H9 (cell line): ENCODE measurements at regions not wholly inside any gene's neighbourhood (a gene's known extent, or its start where the extent isn't known, plus 50 kb on each side); places are given as distances from the start of the nearest gene placed in this dataset.
"Not testable (repeated sequence)": the region's sequence is repeated elsewhere in the genome, so short reads cannot be mapped to it uniquely, and the experiment has no call there.

ENCODE experiments used
- DNase-seq: peaks from one replicate; pipeline ENCODE4 v3.0.0-alpha.2; 2017
- H2AFZ ChIP-seq: one replicate; pipeline ENCODE4 v1.6.1; 2013; ENCODE audit warnings: mild to moderate bottlenecking, low read length, control low read depth, moderate library complexity
- H2AK5ac ChIP-seq: 2 replicates; pipeline ENCODE4 v1.6.1; 2013; ENCODE audit warnings: low read length, control low read depth, mixed read lengths; ENCODE audit not compliant: insufficient read length
- H2BK120ac ChIP-seq: one replicate; pipeline ENCODE4 v1.6.1; 2013; ENCODE audit warnings: low read depth, mild to moderate bottlenecking, low read length, control low read depth, inconsistent platforms; ENCODE audit not compliant: poor library complexity, severe bottlenecking
- H2BK12ac ChIP-seq: 2 replicates; pipeline ENCODE4 v1.6.1; 2013; ENCODE audit warnings: low read length, control low read depth, mixed read lengths, low read depth; ENCODE audit not compliant: insufficient read length
- H2BK15ac ChIP-seq: 2 replicates; pipeline ENCODE4 v1.6.1; 2013; ENCODE audit warnings: low read depth, low read length, control low read depth
- H2BK20ac ChIP-seq: one replicate; pipeline ENCODE4 v1.6.1; 2013; ENCODE audit warnings: low read depth, mild to moderate bottlenecking, low read length, control low read depth, inconsistent platforms; ENCODE audit not compliant: poor library complexity, severe bottlenecking
- H2BK5ac ChIP-seq: 2 replicates; pipeline ENCODE4 v1.6.1; 2013; ENCODE audit warnings: low read length, control low read depth, mixed read lengths; ENCODE audit not compliant: insufficient read length
- H3K14ac ChIP-seq: 2 replicates; pipeline ENCODE4 v1.6.1; 2013; ENCODE audit warnings: low read length, control low read depth; ENCODE audit not compliant: insufficient read depth
- H3K18ac ChIP-seq: 2 replicates; pipeline ENCODE4 v1.6.1; 2013; ENCODE audit warnings: low read depth, mild to moderate bottlenecking, mixed read lengths, low read length, control low read depth; ENCODE audit not compliant: insufficient read length
- H3K23ac ChIP-seq: 2 replicates; pipeline ENCODE4 v1.6.1; 2013; ENCODE audit warnings: low read length, control low read depth, mixed read lengths, low read depth; ENCODE audit not compliant: insufficient read length
- H3K23me2 ChIP-seq: 2 replicates; pipeline ENCODE4 v1.6.1; 2013; ENCODE audit warnings: low read depth, mild to moderate bottlenecking, mixed read lengths, low read length, control low read depth; ENCODE audit not compliant: insufficient read length, poor library complexity, severe bottlenecking
- H3K27ac ChIP-seq: 2 replicates; pipeline ENCODE4 v1.5.1; 2013; ENCODE audit warnings: low read length, control low read depth, mixed read lengths, low read depth; ENCODE audit not compliant: insufficient read length
- H3K27me3 ChIP-seq: 2 replicates; pipeline ENCODE4 v1.6.1; 2013; ENCODE audit warnings: low read length, control low read depth, inconsistent platforms; ENCODE audit not compliant: insufficient read depth
- H3K4ac ChIP-seq: 2 replicates; pipeline ENCODE4 v1.6.1; 2013; ENCODE audit warnings: low read depth, mild to moderate bottlenecking, control low read depth, inconsistent platforms, low read length, moderate library complexity
- H3K4me1 ChIP-seq: 2 replicates; pipeline ENCODE4 v1.6.1; 2013; ENCODE audit warnings: low read length, control low read depth, inconsistent platforms; ENCODE audit not compliant: insufficient read depth
- H3K4me2 ChIP-seq: 2 replicates; pipeline ENCODE4 v1.6.1; 2013; ENCODE audit warnings: low read length, control low read depth, mixed read lengths; ENCODE audit not compliant: insufficient read length, insufficient read depth
- H3K56ac ChIP-seq: 2 replicates; pipeline ENCODE4 v1.6.1; 2013; ENCODE audit warnings: low read depth, mild to moderate bottlenecking, mixed read lengths, low read length, control low read depth; ENCODE audit not compliant: insufficient read length
- H3K79me1 ChIP-seq: 2 replicates; pipeline ENCODE4 v1.6.1; 2013; ENCODE audit warnings: low read depth, mild to moderate bottlenecking, moderate library complexity, low read length, control low read depth, inconsistent platforms; ENCODE audit not compliant: insufficient read depth, poor library complexity, severe bottlenecking
- H3K79me2 ChIP-seq: 2 replicates; pipeline ENCODE4 v1.6.1; 2013; ENCODE audit warnings: low read length, control low read depth, inconsistent platforms; ENCODE audit not compliant: insufficient read depth
- H3K9ac ChIP-seq: 2 replicates; pipeline ENCODE4 v1.6.1; 2013; ENCODE audit warnings: low read length, control low read depth, mixed read lengths; ENCODE audit not compliant: insufficient read length; ENCODE audit errors: extremely low read depth
- H3K9me3 ChIP-seq: one replicate; pipeline ENCODE4 v1.6.1; 2013; ENCODE audit warnings: low read depth, low read length, inconsistent platforms; ENCODE audit not compliant: control insufficient read depth
- H3T11ph ChIP-seq: one replicate; pipeline ENCODE4 v1.6.1; 2013; ENCODE audit warnings: mild to moderate bottlenecking, low read length, control low read depth, inconsistent platforms
- H4K20me1 ChIP-seq: one replicate; pipeline ENCODE4 v1.6.1; 2013; ENCODE audit not compliant: control insufficient read depth, insufficient read length, insufficient read depth
- H4K5ac ChIP-seq: 2 replicates; pipeline ENCODE4 v1.6.1; 2013; ENCODE audit warnings: low read depth, mild to moderate bottlenecking, mixed read lengths, low read length, control low read depth; ENCODE audit not compliant: insufficient read length
- H4K8ac ChIP-seq: replicated peaks from 2 replicates; pipeline ENCODE4 v1.6.1; 2013; ENCODE audit warnings: low read length, control low read depth, mixed read lengths, low read depth; ENCODE audit not compliant: insufficient read length
- H4K91ac ChIP-seq: 2 replicates; pipeline ENCODE4 v1.6.1; 2013; ENCODE audit warnings: low read depth, mild to moderate bottlenecking, moderate library complexity, mixed read lengths, low read length, control low read depth; ENCODE audit not compliant: insufficient read length
- H3K27ac Mint-ChIP-seq, 3 experiments: 2 replicates in 2 of 3; 3 replicates in 1 of 3; pipeline ENCODE4 v1.8.0; 2020 to 2021; ENCODE audit warnings: mixed read lengths in 3 of 3, mild to moderate bottlenecking in 1 of 3, moderate library complexity in 1 of 3
- H3K27me3 Mint-ChIP-seq: 2 replicates; pipeline ENCODE4 v1.8.0; 2021; ENCODE audit warnings: low read depth, mild to moderate bottlenecking, moderate library complexity, mixed read lengths
- H3K36me3 Mint-ChIP-seq, 3 experiments: 2 replicates in 2 of 3; 3 replicates in 1 of 3; pipeline ENCODE4 v1.8.0; 2020 to 2021; ENCODE audit warnings: low read depth in 3 of 3, mixed read lengths in 3 of 3; ENCODE audit not compliant: insufficient read depth in 1 of 3
- H3K4me1 Mint-ChIP-seq, 2 experiments: 2 replicates each; pipeline ENCODE4 v1.8.0; 2020; ENCODE audit warnings: mixed read lengths in 2 of 2
- H3K4me3 Mint-ChIP-seq, 2 experiments: 2 replicates in 1 of 2; 3 replicates in 1 of 2; pipeline ENCODE4 v1.8.0; 2020 to 2021; ENCODE audit warnings: mild to moderate bottlenecking in 2 of 2, mixed read lengths in 2 of 2, moderate library complexity in 1 of 2
- H3K9me3 Mint-ChIP-seq, 2 experiments: 2 replicates in 1 of 2; 3 replicates in 1 of 2; pipeline ENCODE4 v1.8.0; 2020; ENCODE audit warnings: mild to moderate bottlenecking in 2 of 2, mixed read lengths in 2 of 2, moderate library complexity in 1 of 2
- WGBS: extraction: QIAGEN DNeasy Blood & Tissue Kit; methylation state at CpG from one replicate; pipeline ENCODE4 v1.1.7; 2013; ENCODE audit warnings: missing lambda C conversion rate, low lambda C conversion rate, mixed read lengths; ENCODE audit not compliant: insufficient read length; ENCODE audit errors: extremely low coverage; 5-methylcytosine and 5-hydroxymethylcytosine counted together

DNA sequence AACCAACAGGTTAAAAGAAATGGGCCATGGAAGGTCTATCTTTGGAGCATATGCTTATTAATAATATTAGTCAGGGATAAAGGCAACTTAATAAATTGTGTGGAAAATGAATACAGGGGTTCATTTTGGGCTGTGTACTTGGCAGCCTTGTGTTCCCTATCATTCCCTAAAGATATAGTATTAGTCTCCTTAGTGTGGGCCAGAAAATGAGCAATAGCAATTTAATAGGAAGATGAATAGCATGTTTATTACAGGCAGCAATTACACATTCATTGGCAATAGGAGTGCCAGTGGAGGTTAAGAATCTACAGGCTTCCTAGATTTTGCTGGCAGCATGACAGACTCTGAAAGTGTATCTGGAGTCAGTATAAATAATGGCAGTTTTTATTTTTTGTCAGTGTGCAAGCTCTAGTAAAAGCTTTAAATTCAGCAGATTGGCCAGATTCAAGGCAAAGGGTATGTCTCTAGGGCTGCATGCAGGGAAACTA is 98.7 kb upstream of the MTLN start:
- not testable (repeated sequence) for H3K23ac ChIP-seq, H2BK120ac ChIP-seq, H3K14ac ChIP-seq, H3K4me1 ChIP-seq, H2AFZ ChIP-seq, H3K4ac ChIP-seq, H3K9me3 Mint-ChIP-seq, H3K27ac ChIP-seq, H3T11ph ChIP-seq, H2BK15ac ChIP-seq, H3K27me3 ChIP-seq, DNase-seq, H3K27me3 Mint-ChIP-seq, H3K9ac ChIP-seq, H4K91ac ChIP-seq, H3K4me2 ChIP-seq, H3K56ac ChIP-seq, H3K79me2 ChIP-seq, H3K27ac Mint-ChIP-seq, H3K18ac ChIP-seq, H3K4me3 Mint-ChIP-seq, H2BK12ac ChIP-seq, H2AK5ac ChIP-seq, H3K9me3 ChIP-seq, H4K20me1 ChIP-seq, H4K5ac ChIP-seq, H3K4me1 Mint-ChIP-seq, H2BK5ac ChIP-seq, H3K79me1 ChIP-seq, H3K23me2 ChIP-seq, H3K36me3 Mint-ChIP-seq, H4K8ac ChIP-seq, H2BK20ac ChIP-seq

DNA sequence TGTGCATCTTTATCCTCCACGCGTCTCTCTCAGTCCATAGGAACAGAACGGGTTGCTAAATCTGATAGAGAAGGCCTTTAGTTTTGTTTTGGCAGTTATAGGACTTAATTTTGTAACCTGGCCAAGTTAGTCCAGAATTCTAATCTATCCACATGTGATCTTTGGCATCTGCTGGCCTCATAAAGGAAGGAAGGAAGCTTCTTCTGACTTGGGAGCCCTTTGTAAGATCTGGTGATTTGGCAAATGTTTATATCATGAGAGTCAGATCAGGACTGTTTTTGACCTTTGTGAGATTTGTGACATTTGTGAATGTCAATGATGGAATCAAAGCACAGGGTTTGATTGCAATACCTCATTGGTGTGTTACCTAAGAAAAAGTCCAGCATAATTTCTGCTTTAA is 96.4 kb upstream of the MTLN start:
- H3K4me3 Mint-ChIP-seq, H2BK12ac ChIP-seq, H2BK120ac ChIP-seq, H2AK5ac ChIP-seq, H3K23ac ChIP-seq, H3K14ac ChIP-seq, H3K27ac Mint-ChIP-seq, H2BK15ac ChIP-seq, H3K4ac ChIP-seq, H3K79me2 ChIP-seq, H3K9me3 Mint-ChIP-seq, H3K9me3 ChIP-seq, H2BK5ac ChIP-seq, H4K8ac ChIP-seq, H3K4me1 ChIP-seq, H3K4me1 Mint-ChIP-seq, H4K20me1 ChIP-seq, H4K5ac ChIP-seq, H3T11ph ChIP-seq, H2BK20ac ChIP-seq, H3K79me1 ChIP-seq, H3K9ac ChIP-seq, DNase-seq, H3K27ac ChIP-seq, H2AFZ ChIP-seq, H3K18ac ChIP-seq, H3K27me3 ChIP-seq, H4K91ac ChIP-seq, H3K23me2 ChIP-seq, H3K27me3 Mint-ChIP-seq, H3K4me2 ChIP-seq, H3K36me3 Mint-ChIP-seq, H3K56ac ChIP-seq: not testable (repeated sequence)
- WGBS: no CpG with 5 or more reads among the region's 3 CpGs

DNA sequence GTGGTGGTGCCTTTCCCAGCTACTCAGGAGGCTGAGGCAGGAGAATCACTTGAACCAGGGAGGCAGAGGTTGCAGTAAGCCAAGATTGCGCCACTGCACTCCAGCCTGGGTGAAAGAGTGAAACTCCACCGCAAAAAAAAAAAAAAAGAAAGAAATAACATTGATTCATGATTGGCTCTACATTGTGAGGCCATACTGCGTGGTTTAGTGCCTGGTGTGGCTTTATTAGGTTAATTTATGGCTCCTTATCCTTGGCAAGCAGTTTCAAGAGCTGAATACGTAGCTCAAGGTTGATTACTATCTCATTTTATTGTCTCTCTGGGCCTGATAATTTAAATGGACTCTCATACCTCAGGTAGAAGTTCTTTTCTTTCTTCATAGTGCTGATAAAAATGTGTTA is 80.5 kb upstream of the MTLN start:
- WGBS: no CpG with 5 or more reads among the region's 4 CpGs
- not testable (repeated sequence) for H3K9me3 ChIP-seq, H2BK5ac ChIP-seq, H3K79me2 ChIP-seq, H3T11ph ChIP-seq, H2BK20ac ChIP-seq, H4K20me1 ChIP-seq, H3K23me2 ChIP-seq, H3K36me3 Mint-ChIP-seq, H3K27me3 ChIP-seq, H2BK120ac ChIP-seq, H2AK5ac ChIP-seq, H3K27ac ChIP-seq, H3K4me2 ChIP-seq, H3K23ac ChIP-seq, H4K91ac ChIP-seq, H3K4ac ChIP-seq, H3K9me3 Mint-ChIP-seq, H4K5ac ChIP-seq, H2AFZ ChIP-seq, H2BK12ac ChIP-seq, H3K14ac ChIP-seq, H3K79me1 ChIP-seq, H4K8ac ChIP-seq, H2BK15ac ChIP-seq, H3K4me1 Mint-ChIP-seq, H3K4me1 ChIP-seq, H3K27me3 Mint-ChIP-seq, H3K27ac Mint-ChIP-seq, H3K4me3 Mint-ChIP-seq, H3K9ac ChIP-seq, H3K56ac ChIP-seq, H3K18ac ChIP-seq, DNase-seq
